SKM-1 treated with dmso at 0.1 percent for 144 hours (cell line): ENCODE measurements at regions not wholly inside any gene's neighbourhood (a gene's known extent, or its start where the extent isn't known, plus 50 kb on each side); places are given as distances from the start of the nearest gene placed in this dataset.

Source experiments
- DNase-seq: peaks from one replicate; lab custom pipeline; 2025; ENCODE audit not compliant: unreplicated experiment; lab: John Stamatoyannopoulos, UW

DNA sequence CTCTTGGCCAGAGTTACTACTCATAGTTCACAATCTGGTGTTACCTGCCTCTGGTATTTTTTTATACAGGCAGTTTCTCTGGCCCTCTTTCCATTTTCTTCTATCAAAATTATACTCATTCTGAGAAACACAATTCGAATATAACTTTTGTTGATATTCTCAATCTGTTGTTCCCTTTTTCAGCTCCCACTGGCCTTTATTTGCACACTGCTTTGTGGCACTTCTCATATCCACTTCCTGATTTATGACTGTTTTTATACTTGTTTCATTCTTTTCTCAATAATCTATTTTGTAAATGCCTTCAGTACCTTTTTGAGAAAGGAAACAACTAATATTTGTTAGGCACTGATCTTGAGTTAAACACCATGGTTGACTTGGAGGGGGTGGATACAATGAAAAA is 93.8 kb upstream of the HDAC9 start:
- DNase-seq, result peak; percentile 8

DNA sequence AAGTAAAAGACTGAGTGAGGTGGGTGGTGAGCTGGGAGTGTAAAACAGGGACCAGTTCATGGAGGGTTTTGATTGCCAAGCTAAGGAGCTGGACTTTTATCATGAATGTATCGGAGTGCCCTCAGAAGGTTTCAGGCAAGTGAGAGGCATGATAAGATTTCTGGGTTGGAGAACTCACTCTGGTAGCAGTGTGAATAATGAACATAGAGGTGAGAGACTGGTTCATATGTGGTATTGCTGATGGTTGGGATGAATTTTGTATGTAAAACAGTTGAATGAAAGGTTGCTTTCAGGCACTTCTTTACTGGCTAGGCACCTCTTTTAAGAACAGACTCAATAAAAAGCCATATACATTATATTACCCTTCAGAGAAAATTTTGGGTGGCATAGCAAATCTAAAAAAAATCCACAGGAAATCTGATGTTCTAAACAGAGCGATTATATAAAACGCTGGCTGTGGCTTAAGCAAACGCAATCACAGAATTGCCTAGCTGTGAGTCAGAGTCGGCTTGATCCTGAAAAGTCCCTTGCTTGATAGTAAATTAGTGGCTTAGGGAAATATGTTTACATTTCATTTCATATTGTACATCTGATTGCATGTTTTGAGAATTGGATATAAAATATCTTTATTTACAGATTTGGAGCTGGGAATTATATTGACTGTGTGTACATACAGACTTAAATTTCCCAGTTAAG is 92.9 kb upstream of the HDAC9 start:
- no peak for DNase-seq

DNA sequence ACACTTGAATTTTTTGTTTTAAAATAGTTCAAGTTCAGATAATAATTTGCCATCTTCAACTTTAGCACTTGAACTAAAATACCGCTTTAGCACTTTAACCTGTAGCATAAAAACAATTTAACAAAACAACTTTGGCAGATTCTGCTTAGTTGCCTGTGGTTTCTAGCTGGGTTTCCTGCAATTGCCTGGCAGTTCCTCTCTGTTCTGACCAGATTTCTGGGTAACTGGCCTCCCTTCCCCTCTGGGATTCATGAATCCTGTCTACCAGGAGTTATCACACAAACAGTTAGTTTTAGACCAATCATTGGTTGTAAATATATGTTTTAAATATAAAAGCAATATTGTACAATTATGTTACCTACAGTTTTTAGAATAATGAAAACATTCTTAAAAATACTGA is 89.8 kb upstream of the HDAC9 start:
- peak; percentile 7 for DNase-seq

DNA sequence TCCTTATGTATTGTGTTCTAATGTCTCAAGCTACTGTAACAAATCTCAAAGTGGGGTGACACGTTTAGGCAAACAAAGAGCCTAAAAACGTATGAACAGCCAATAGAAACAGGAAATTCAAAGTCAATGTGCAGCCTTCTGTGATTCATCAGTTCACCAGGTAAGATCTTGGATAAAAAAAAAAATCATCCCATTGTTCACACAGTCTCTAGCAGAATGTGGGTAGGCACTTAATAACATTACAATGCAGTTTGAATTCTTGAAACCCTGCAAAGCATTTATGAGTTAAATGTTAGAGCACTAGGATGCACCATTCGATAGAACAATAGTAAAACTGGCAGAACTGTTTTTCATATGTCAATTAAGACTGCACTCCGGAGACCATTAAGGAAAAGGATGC is 88.2 kb upstream of the HDAC9 start:
- no peak for DNase-seq

DNA sequence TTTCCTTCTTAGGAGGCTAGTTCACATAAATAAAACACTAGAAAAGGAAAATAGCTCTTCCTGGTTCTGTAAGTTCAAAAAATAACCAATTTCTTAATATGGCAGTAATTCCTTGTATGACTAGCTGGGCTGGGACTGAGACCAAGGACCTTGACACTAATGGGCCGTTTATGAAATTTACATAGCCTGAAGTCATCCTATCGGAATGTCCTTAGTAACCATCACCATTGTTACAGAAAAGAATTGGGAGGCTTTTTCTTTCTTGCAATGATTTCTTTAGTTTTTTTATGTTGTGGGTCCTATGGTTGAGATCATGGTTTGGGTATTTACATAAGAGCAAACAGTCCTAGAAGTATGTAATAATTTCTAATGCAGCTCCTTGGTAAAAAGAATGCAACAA is 87.1 kb upstream of the HDAC9 start:
- DNase-seq, result no peak

DNA sequence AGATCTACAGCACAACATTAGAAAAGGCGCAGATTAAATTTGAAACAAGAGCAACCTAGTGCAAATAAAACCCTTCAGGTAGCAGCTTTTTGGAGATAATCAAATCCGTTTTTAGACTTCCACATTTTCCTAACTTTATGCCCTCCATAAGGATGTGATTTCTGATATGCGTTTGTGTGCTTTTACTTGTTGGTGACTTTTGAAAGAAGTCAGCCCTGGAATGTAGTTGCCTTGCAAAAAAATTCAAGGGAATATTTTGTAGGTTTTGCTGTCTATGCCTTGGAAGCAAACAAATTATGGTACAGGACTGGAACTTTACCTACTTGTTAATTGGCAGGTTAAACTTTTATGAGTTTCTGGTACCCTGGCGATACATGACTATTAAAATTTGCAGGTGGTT is 86.7 kb upstream of the HDAC9 start:
- no peak for DNase-seq

DNA sequence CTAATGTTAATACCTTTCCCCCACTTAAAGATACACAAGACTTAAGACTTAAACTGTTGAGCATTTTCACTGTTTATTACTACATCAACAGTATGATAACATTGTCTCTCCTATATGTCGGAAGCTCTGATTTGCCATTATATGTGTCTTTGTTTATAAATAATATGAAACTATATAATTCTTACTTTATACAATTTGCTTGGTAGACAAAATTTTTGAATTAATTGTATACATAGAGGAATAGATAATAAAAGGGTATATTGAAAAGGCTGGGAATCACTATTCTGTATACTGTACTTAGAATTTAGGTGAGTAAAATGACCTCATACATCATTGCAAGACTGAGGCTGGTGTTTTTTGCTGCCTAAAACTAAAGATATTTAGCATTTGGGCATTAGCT is 82.1 kb upstream of the HDAC9 start:
- no peak for DNase-seq

DNA sequence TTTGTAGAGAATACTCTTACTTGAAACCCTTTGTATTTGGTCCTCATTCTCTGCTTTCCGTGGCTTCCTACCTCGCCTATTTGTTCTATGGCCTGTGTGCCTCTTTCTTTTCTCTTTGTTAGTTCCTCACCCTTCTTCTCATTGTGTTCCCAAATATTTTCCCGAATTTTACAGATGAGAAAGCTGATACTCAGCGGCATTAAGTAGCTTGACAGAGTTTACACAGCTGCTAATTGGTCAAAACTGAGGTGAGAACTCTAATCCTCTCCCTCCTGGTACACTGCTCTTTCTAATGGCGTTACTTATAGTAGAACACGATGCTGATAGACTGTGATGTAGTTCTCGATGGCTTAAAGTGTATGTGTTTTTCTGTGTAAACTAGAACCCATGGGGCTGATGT is 80.7 kb upstream of the HDAC9 start:
- DNase-seq, result no peak

DNA sequence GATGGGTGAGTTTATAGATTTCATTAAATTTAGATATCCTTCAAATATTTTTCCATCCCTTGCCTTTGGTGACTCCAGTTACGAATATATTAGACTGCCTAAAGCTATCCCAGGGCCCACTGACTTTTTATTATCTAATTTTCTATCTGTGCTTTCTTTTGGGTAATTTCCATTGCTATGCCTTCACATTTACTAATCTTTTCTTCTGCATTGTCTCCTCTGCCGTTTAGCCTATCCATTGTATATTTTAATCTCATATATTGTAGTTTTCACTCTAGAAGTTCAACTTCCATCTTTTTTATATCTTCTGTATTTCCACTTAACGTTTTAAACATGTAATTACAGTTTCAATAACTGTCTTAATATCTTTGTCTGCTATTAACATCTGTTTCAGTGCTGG is 78.6 kb upstream of the HDAC9 start:
- no peak for DNase-seq

DNA sequence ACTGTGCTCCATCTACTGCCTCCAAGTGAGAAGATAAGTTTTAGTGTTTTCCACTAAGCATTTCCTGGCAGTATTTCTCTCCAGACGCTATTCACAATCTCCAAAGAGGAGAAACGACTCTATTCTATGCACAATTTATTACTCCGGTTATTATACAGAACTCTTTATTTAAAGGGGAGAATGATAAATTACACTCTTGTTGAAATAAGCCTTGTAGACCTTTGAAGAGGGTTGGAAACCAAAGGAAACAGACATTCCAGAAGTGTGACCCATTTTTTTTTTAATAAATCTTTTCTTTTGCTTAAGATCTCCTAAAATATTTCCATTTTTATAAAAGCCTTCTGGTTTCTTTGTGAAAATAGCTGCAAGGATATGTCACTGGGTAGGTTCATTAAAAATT is 76.1 kb upstream of the HDAC9 start:
- no peak for DNase-seq

DNA sequence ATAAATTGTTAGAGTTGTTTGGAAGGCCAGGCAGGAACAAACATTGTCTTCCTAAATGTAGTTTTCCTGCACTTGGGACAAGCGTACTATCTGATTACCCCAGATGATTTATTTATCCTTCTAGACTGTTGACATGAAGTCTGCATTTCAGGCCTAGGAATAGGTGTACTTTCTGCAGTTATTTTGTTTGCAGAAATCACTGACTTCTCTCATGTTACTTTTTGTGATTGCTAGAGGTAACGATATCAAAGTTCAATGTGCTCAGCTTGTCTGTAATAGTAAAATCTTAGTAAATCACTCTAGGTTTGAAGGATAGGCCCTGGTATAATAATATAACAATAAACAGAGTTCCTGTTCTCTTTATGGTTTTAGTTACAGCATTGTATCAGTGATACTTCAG is 75.4 kb upstream of the HDAC9 start:
- DNase-seq, result no peak

DNA sequence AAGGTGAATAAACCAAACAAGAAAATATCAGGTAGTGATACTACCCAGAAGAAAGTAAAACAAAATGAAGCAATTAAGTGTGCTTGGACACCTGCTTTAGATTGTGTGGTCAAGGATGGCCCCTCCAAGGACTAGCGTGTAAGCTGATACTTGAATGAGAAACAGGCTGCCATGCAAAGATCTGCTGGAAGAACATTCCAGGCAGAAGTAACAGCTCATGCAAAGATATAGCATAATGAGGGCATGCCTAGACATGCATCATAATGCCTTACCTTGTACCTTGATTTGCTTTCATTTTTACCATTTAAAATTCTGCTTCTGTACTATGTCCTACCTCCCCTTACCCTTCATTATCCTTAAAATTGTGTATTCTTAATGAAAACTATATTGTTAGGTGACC is 74.8 kb upstream of the HDAC9 start:
- no peak for DNase-seq

DNA sequence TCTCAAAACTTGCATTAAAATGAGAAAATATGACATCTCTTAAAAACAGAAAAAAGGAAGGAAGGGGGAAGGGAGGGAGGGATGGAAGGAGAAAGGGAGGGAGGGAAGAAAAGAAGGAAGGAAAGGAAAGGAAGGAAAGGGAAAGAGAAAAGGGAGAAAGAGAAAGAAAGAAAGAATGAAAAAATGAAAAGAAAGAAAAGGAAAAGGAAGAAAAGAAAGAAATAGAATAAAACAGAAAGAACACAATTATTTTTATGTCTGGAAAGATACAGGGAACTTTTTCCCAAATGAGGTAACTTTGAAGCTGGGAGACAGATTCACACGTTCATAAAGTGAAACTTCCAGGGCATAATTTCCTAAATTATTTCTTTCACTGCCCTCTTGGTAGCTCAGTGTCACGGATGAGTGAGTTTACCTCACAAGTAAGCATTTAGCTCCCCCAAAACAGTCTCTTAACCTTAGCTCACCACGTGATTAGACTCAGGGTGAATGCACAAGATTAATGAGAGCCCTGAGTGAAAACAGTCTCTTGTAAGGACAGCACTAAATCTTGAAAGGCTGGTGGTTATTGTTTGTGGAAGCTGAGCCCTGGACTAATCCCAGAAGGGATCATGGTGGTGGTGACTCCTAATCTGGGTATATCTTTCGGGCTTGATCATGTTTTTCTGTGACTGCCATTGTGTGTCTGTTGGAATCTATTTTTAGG is 74.1 kb upstream of the HDAC9 start:
- no peak for DNase-seq

DNA sequence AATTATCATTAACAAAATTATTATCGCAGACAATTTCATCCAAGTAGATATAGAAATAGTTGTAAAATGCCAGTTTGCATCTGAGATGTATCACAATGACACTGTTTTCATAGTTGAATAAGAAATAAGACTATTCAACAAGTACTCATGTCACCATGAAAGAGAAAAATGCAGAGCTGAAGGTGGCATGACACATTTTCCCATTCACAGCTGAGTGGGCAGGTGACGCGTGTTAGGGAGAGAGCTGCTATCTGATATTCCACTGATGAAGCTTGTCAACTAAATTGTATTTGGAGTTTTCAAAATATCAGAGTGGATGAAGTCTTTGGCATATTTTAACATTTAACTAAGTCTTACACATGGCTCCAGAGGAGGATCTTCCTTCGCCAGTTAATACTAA is 70.3 kb upstream of the HDAC9 start:
- no peak for DNase-seq

DNA sequence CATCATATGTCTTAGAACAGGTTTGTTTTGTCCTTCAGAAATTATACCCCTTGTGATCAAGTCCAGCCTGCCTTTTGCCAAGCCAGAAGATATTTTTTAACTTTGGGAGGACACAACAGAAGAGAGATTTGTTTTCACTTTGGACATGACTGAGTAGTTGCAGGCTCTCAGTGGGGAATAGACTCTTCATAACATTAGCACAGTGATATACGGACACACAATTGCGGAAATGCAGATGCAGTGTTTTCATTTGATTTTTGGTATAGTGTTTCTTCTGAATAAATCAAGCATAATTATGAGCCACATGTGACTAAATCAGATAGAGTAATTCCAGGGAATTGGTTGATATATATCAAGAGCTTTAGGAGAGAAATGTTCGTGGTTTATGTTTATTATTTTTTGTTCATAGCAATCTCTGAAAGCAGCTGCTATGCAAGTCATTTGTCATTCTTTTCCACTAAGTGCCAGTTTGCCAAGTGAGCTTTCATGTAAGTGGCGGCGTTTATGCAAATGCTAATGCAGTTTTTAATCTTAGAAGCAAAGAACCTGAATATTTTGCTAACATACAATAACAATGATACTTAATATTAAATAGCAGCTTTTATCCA is 69.6 kb upstream of the HDAC9 start:
- no peak for DNase-seq

DNA sequence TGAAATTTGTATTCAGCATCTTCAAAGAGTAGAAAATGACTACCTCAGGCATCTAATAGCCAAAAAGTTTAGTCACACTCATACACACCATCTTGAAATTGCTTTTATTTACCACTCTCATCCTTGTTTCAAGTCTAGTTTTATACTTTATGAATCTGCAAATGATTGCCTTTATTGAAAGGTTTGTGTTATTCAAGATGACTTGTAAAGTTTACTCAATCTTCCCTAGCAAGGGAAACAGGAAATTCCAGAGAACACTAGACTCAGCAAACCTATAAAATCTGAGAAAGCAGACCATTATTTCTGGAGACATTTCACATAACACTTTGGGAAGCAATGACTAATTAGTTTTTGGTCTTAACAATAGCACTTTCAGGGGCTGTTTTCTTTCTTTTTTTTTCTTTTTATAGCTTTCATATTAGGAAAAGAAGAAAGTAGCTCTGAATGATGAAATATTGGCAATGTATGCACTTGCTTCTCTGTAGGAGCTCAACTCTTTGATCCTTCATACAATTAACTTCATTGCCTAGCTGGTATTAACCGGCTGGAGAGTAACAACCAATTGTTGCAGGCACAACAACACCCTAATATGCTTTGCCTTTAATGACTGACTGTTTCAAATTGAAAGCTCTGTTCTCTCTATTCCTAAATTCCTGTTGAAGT is 68.9 kb upstream of the HDAC9 start:
- DNase-seq, result no peak

DNA sequence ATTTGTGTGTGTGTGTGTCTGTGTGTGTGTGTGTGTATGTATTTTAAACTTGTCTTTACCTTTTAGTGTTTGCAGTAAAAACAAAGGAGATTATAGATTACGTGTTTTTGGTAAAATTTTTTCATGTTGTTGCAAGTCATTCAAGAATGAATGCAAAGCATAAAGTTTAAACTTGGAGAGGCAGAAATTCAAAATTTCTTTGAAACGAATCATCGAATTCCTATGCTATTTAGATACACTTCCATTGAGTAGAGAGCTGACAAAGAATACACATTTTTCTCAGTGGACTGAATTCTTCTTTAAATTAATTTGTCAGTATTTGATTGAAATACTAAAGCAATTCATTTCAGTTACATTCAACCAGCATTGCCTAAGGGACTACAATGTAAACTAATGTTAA is 66.0 kb upstream of the HDAC9 start:
- no peak for DNase-seq

DNA sequence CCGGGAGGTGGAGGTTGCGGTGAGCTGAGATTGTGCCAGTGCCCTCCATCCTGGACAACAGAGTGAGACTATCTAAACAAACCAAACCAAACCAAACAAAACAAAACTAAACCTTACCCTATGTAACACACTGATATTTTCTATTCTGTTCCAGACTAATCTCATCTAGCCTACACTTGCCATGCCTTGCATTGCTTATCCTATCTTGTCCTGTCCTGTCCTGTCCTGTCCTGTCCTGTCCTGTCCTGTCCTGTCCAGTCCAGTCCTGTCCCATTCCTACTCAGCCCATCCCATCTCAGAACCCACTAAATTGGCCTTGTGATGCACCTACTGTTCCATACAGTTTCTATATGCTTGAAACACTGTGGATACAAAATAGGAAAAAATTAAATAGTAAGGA is 64.7 kb upstream of the HDAC9 start:
- DNase-seq, result no peak

DNA sequence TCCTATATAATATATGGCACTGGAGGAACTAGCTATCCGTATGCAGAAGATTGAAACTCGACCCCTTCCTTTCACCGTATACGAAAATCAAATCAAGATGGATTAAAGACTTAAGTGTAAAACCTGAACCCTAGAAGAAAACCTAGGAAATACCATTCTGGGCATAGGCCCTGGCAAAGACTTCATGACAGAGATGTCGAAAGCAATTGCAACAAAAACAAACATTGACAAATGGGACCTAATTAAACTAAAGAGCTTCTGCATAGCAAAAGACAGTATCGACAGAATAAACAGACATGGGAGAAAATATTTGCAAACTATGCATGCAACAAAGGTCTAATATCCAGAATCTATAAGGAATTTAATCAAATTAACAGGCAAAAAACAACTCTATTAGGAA is 61.4 kb upstream of the HDAC9 start:
- no peak for DNase-seq

DNA sequence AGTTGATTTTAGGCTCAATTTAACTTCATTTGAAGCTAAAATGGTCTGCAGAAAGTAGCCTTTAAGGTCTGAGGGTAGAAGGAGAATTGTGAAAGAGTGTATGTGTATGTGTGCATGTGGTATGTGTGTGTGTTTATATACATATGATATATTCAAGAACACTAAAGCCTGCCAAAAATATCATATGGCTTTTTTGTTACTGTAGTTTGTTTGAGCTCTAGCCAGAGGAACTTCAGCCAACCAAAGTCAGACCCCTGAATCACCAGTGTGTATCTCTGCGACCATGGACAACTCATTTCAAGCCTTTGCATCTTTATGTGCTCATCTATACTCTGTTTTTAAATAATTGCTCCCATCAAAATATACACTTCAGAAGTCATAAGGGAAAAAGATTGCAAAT is 58.4 kb upstream of the HDAC9 start:
- no peak for DNase-seq

DNA sequence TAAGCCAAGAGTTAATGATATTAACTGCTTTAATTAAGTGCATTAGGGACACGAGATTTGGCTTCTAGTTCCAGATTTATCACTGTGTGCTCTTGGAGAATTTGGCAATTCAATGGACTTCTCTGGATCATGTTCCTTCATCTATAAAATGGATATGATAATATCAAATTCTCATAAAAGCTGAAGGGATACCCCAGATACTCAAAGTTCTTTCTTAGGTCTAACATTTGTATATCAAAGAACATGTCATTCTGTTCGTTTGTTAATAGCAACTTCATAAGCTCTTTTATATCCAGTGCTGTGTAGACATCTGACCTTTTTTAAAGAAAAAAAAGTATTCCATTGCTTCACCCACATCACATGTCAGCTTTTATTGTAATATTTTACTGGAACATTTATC is 54.6 kb upstream of the HDAC9 start:
- DNase-seq, result no peak

DNA sequence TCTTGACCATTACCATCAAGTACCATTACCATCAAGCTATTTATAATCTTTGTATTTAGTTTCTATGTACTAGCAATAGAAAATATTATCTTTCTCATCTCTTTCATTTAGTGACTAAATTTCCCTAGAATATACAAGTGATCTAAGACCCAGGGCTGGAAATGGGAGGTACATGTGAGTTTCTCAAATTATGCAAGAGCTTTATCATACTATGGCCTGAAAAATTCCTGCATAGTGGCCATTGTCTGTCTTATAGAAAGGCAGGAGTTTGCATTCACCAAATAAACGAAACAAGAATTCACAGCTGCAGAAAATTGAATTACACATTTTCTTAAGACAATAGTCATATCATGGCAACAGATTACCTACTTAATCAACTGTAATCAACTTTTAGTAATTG is 50.7 kb upstream of the HDAC9 start:
- DNase-seq, result no peak
